Subcutaneous abdominal adipose tissue (tissue), 5 donors: ENCODE measurements at regions not wholly inside any gene's neighbourhood (a gene's known extent, or its start where the extent isn't known, plus 50 kb on each side); places are given as distances from the start of the nearest gene placed in this dataset.

Experiments used
- H3K27ac ChIP-seq: one replicate; pipeline ENCODE4 v1.7.0; 2013; ENCODE audit warnings: low read depth, mild to moderate bottlenecking, inconsistent platforms, low read length, moderate library complexity
- H3K27me3 ChIP-seq, 5 donors: one replicate each; pipeline ENCODE4 v1.7.0; 2013; ENCODE audit warnings: low read length in 5 of 5, inconsistent platforms in 1 of 5; ENCODE audit not compliant: control insufficient read depth in 5 of 5, insufficient read depth in 4 of 5
- H3K36me3 ChIP-seq, 5 donors: one replicate each; pipeline ENCODE4 v1.7.0; 2013; ENCODE audit warnings: low read length in 5 of 5; ENCODE audit not compliant: control insufficient read depth in 5 of 5, insufficient read depth in 5 of 5
- H3K4me1 ChIP-seq, 5 donors: one replicate each; pipeline ENCODE4 v1.7.0; 2013; ENCODE audit warnings: low read length in 5 of 5, mild to moderate bottlenecking in 3 of 5, moderate library complexity in 1 of 5; ENCODE audit not compliant: control insufficient read depth in 5 of 5, insufficient read depth in 5 of 5
- H3K4me3 ChIP-seq, 5 donors: one replicate each; pipeline ENCODE4 v1.7.0; 2013; ENCODE audit warnings: low read length in 5 of 5, low read depth in 1 of 5
- H3K9ac ChIP-seq, 5 donors: one replicate each; pipeline ENCODE4 v1.7.0; 2013; ENCODE audit warnings: low read length in 5 of 5, mild to moderate bottlenecking in 4 of 5, moderate library complexity in 3 of 5
- H3K9me3 ChIP-seq, 5 donors: one replicate each; pipeline ENCODE4 v1.7.0; 2013; ENCODE audit warnings: low read length in 5 of 5; ENCODE audit not compliant: control insufficient read depth in 5 of 5
- donor health status: healthy.
- donor health status: healthy.
- donor health status: healthy.
- donor health status: healthy.
- donor health status: healthy.

- Histone ChIP-seq H3K4me3 (no peak overlapping the region), H3K27me3 (no peaks in the 10 kb centered on the region), H3K9me3 (no peaks in the 10 kb centered on the region), H3K9ac (no peak overlapping the region), H3K27ac (no peak overlapping the region), H3K36me3 (no peaks in the 10 kb centered on the region), H3K4me1 (no peaks in the 10 kb centered on the region)
Measured at GRCh38 chr14:25103820-25104219, 53.9 kb upstream of the STXBP6 start.

DNA sequence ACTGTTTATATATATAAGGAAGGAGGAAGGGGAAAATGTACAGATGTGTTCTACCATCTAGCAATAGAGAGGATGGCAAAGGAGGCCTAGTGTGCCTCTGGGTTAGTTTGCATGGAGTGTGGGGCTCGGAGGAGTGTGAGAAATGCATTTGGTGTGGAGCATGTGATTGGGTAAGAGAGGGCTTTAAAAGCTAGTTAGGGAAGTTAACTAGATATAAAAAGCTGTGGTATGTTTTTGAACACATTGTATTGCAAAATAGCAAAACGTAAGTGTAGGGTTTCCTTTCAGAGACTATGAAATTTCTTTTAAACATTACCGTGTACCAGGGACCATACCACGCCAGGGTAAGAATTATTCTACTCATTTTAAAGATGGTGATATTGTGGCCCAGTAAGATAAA is 53.3 kb upstream of the STXBP6 start:
- no peaks in the 10 kb centered on the region for H3K27me3 ChIP-seq
- no peak overlapping the region for H3K9ac ChIP-seq
- no peaks in the 10 kb centered on the region for H3K4me1 ChIP-seq
- H3K36me3 ChIP-seq = no peaks in the 10 kb centered on the region
- H3K27ac ChIP-seq = no peak overlapping the region
- H3K9me3 ChIP-seq = no peaks in the 10 kb centered on the region
- H3K4me3 ChIP-seq = no peak overlapping the region

DNA sequence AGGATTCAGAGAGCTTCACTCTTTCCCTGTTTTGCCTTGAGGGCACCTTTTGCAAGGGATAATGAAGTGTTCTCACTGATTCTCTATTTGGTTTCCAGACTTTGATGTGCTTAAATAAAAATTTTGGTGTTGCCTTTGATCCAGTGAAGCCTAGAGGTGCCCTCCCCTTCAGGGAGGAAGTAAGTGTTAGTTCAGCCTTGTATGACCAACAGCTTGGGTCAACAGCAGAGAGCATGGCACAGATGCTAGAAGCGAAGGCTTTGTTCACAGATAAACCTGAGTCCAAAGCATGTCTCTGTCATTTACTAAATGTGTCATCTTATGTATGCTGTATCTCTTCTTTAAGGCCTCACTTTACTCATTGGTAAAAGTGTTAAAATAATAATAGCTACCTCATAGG is 52.8 kb upstream of the STXBP6 start:
- no peaks in the 10 kb centered on the region for H3K4me1 ChIP-seq
- H3K9ac ChIP-seq = no peak overlapping the region
- no peaks in the 10 kb centered on the region for H3K36me3 ChIP-seq
- no peaks in the 10 kb centered on the region for H3K9me3 ChIP-seq
- no peak overlapping the region for H3K4me3 ChIP-seq
- H3K27ac ChIP-seq = no peak overlapping the region
- H3K27me3 ChIP-seq = no peaks in the 10 kb centered on the region

- H3K9ac ChIP-seq = no peak overlapping the region
- no peak overlapping the region for H3K4me3 ChIP-seq
- H3K27me3 ChIP-seq = peaks cover 0 to 2% (median 0%) of the 10 kb centered on the region in 5 donors
- no peaks in the 10 kb centered on the region for H3K9me3 ChIP-seq
- H3K36me3 ChIP-seq = no peaks in the 10 kb centered on the region
- H3K27ac ChIP-seq = no peak overlapping the region
- no peaks in the 10 kb centered on the region for H3K4me1 ChIP-seq
Measured at GRCh38 chr14:25101276-25101675, 51.3 kb upstream of the STXBP6 start.
